A172 (cell line): ENCODE measurements at regions not wholly inside any gene's neighbourhood (a gene's known extent, or its start where the extent isn't known, plus 50 kb on each side); places are given as distances from the start of the nearest gene placed in this dataset.

ENCODE experiments used
- DNase-seq: peaks from one replicate; pipeline ENCODE4 v3.0.0-alpha.2; 2015; ENCODE audit warnings: low spot score

- DNase-seq, result no peak
Observed at GRCh38 chr4:181168011-181168805, 1075.0 kb upstream of the TENM3 start.

- DNase-seq, result no peak
Observed at GRCh38 chr4:181173046-181173445, 1070.2 kb upstream of the TENM3 start.

DNA sequence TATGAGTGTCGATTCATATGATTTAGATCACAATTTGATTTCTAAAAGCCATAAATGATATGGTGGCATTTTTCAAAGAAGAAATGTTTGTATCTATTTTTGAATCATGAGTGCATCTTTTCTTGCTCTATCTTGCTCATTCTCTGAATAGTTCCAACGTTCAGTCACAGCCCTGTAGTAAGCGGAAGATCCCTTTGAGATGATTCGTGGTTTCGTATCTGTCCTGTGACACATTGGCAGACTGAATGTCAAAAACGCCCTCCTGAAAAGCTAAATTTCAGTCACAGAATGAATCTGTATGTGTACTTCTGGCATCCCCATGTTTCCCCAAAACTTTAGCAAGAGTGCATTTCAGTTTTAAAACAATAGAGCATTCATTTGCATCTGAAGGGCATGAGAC, 1066.9 kb upstream of the TENM3 start:
- no peak for DNase-seq

DNA sequence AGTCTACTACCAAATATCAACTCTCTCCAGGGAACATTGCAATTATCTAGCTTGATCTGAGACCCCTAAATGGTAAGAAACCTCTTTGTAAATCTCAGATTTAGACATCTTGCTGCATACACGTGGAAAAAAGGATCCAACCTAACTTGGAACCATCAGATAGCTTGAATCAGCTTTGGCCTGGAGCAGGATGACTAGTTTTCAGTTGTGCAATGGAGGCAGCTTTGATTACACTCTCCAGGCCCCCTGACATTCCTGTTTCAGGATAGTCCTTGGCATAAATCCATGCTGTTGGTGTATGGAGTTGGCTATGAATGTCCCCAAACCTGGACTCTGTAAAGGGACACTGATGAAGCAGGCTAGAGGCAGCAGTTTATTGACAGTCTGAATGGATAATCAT, 1061.9 kb upstream of the TENM3 start:
- no peak for DNase-seq

GRCh38 chr4:181189751-181190150, 1053.5 kb upstream of the TENM3 start:
- no peak for DNase-seq

DNA sequence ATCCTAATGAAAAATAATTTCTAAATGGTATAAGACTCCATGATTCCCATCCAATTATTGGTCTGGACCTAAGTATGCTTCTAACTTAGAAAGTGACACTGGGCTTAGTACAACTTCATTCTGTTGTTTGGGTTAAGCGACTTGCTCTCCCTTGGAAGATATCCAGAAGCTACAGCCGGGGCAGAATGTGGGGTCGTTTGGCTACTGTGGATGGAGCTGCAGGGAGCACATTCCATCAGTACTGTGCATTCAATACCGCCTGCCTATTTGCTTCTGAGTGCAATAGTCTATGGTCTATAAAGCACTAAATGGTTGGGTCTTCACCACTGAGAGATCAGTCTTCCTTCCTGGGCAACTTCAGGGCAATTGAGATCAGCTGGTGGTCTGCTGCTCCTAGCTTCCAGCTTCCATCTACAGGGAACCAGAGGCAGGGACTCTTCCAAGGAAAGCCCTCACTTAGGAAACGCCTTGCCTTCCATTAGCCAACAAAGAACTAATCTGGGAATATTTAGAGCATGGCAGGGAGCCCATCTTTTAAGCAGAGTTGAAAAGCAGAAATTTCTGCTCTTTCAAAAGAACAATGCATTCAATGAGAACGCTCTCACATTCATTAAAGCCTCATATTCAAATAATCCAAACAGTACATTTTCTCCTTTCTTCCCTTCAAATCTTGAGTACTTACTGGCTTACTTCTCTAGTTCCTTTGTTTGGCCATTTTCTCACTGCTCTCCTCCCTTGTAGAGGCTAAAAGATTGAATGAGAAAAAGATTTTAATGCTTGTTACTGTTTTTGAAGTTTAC, 1049.9 kb upstream of the TENM3 start:
- no peak for DNase-seq

GRCh38 chr4:181194096-181194495, 1049.1 kb upstream of the TENM3 start:
- peak; percentile 8 for DNase-seq

GRCh38 chr4:181200076-181200475, 1043.1 kb upstream of the TENM3 start:
- DNase-seq, result no peak

DNA sequence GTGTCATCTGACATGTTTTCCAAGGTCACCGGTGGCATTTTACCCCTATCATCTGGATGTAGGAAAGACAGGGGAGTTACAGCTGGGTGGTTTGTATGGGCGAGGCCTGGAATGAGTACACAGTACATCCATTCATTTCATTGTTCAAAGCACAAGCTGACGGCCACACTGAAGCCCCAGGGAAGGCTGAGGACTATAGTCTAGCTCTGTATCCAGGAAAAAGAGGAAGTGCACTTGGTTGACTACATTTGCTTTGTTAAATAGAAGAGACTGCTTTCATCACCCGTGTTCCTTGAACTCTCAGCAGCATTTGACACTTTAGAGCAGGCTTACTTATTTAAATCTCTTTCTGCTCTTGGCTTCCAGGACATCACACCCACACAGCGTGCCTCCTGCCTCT, 1041.0 kb upstream of the TENM3 start:
- DNase-seq, result no peak

DNA sequence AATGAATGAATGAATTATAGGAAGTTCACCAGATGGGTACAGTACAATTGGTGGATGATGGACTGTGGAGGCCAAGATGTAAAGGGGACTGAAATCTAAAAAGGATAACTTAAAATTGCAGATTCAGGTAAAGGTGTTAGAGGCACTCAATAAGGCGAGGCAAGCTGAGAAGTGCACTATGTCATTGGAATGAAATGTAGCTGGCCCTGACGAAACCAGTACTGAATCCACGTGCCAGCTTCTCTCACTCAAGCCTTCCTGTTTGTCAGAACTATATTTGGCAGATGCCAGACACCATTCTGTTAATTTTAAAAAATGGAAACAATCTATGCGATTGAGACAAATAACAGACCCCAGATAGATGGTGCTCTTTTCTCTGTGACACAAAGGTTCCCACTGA, 1039.1 kb upstream of the TENM3 start:
- DNase-seq, result no peak

DNA sequence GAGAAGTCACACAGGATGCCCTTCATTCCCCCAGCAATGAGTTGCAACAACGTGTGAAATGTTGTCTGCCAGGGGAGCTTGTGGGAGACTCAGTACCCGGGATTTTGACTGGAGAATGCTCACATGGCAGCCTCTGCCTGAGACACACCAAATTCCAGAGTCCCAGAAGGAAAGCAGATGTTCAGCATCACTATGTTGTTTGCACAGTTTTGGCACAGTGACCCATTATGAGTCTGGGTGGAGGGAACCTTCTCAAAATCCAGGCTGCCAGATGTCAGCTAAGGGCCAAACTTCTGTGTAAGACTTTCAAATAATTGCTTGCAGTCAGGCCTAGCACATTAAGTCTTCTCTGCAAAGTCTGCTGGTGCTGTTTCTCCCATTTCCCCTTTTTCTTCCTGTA, 1029.7 kb upstream of the TENM3 start:
- no peak for DNase-seq

GRCh38 chr4:181216501-181216900, 1026.7 kb upstream of the TENM3 start:
- DNase-seq, result no peak

DNA sequence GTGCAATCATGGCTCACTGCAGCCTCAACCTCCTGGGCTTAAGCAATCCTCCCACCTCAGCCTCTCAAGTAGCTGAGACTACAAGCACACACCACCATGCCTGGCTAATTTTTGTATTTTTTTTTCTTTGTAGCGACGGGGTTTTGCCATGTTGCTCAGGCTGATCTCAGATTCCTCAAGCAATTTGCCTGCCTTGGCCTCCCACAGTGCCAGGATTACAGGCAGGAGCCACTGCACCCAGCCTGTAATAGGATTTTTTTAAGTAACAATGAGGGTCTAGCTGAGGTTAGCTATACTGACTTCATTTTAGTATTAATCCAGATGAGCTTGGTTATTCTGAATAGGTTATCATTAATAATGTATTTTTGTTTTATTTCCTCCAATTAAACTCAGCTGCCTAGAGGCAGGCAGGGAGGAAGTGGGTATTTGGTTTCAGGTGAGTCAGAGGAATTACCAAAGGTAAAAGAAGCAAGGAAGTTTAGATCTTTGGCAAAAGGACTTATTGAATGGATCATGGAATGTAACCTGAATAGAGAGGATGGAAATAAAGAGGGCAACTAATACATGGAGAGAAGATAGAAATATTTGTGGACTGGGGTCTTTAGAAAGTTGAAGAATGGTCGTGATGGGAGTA, 1023.3 kb upstream of the TENM3 start:
- DNase-seq, result no peak

- no peak for DNase-seq
Observed at GRCh38 chr4:181224852-181225251, 1018.4 kb upstream of the TENM3 start.

- no peak for DNase-seq
Observed at GRCh38 chr4:181225616-181226261, 1017.5 kb upstream of the TENM3 start.

GRCh38 chr4:181234951-181235680, 1008.1 kb upstream of the TENM3 start:
- no peak for DNase-seq

- DNase-seq, result no peak
Observed at GRCh38 chr4:181245326-181245725, 997.9 kb upstream of the TENM3 start.

- no peak for DNase-seq
Observed at GRCh38 chr4:181249031-181249430, 994.2 kb upstream of the TENM3 start.

- peak; percentile 4 for DNase-seq
Observed at GRCh38 chr4:181254771-181255170, 988.4 kb upstream of the TENM3 start.

GRCh38 chr4:181258569-181258968, 984.6 kb upstream of the TENM3 start:
- no peak for DNase-seq

- DNase-seq, result no peak
Observed at GRCh38 chr4:181259081-181259709, 984.0 kb upstream of the TENM3 start.
